A673 (cell line): ENCODE measurements at regions not wholly inside any gene's neighbourhood (a gene's known extent, or its start where the extent isn't known, plus 50 kb on each side); places are given as distances from the start of the nearest gene placed in this dataset.

ENCODE experiments used
- BruUV-seq: library from RNA; stranded (reverse); fragments of 400-500 nt; replicated peaks from 2 replicates; lab custom pipeline; 2021; lab: Mats Ljungman, UMichigan
- CTCF ChIA-PET: fragments of 300-600 bp; sonication (Branson Sonifier 250); formaldehyde crosslinking; loops from one replicate; lab custom pipeline; 2022; ENCODE audit warnings: antibody characterized with exemption; lab: Charles Lee
- POLR2A ChIA-PET: fragments of 300-600 bp; sonication (Branson Sonifier 250); formaldehyde crosslinking; loops from one replicate; lab custom pipeline; 2022; ENCODE audit warnings: antibody characterized with exemption; ENCODE audit not compliant: low non-redundant PET; lab: Charles Lee
- DNase-seq: peaks from one replicate; pipeline ENCODE4 v3.0.0-alpha.2; 2015; ENCODE audit warnings: low spot score
- H3K27ac ChIP-seq: fragments of 200-600 bp; sonication (generic); 2 replicates; pipeline ENCODE4 v1.5.1; 2016; ENCODE audit warnings: mixed run types, low read depth, mild to moderate bottlenecking, mixed read lengths, antibody characterized with exemption, low read length; ENCODE audit not compliant: poor library complexity, severe bottlenecking
- H3K27me3 ChIP-seq: fragments of 200-600 bp; sonication (generic); replicated peaks from 2 replicates; pipeline ENCODE4 v1.6.1; 2017; ENCODE audit warnings: mixed run types, low read depth, mild to moderate bottlenecking, mixed read lengths, antibody characterized with exemption, low read length; ENCODE audit not compliant: insufficient read depth, poor library complexity
- H3K36me3 ChIP-seq: fragments of 200-600 bp; sonication (generic); 2 replicates; pipeline ENCODE4 v1.6.1; 2016; ENCODE audit warnings: mixed run types, mild to moderate bottlenecking, mixed read lengths, antibody characterized with exemption, low read length; ENCODE audit not compliant: insufficient read depth, poor library complexity, severe bottlenecking
- H3K4me1 ChIP-seq: fragments of 200-600 bp; sonication (generic); 2 replicates; pipeline ENCODE4 v1.6.1; 2017; ENCODE audit warnings: mixed run types, mild to moderate bottlenecking, mixed read lengths, antibody characterized with exemption, low read length; ENCODE audit not compliant: insufficient read depth, poor library complexity, severe bottlenecking
- H3K4me3 ChIP-seq: fragments of 200-600 bp; sonication (generic); 2 replicates; pipeline ENCODE4 v1.5.1; 2016; ENCODE audit warnings: low read depth, mixed run types, mild to moderate bottlenecking, mixed read lengths, low read length; ENCODE audit not compliant: poor library complexity, severe bottlenecking
- H3K9me3 ChIP-seq: fragments of 200-600 bp; sonication (generic); 2 replicates; pipeline ENCODE4 v1.6.1; 2016; ENCODE audit warnings: mixed run types, low read depth, mild to moderate bottlenecking, mixed read lengths, antibody characterized with exemption, low read length; ENCODE audit not compliant: poor library complexity, severe bottlenecking
- CTCF ChIP-seq: fragments of 300-800, 200-600 bp; sonication (generic); conservative IDR thresholded peaks from 2 replicates; pipeline ENCODE4 v1.5.1; 2017; ENCODE audit warnings: low read depth, mild to moderate bottlenecking, antibody characterized with exemption, low read length, moderate library complexity, mixed read lengths
- EZH2 ChIP-seq: fragments of 200-600 bp; sonication (generic); IDR thresholded peaks from 2 replicates; pipeline ENCODE4 v1.6.1; 2017; ENCODE audit warnings: borderline replicate concordance, low read depth, mild to moderate bottlenecking, mixed read lengths, antibody characterized with exemption, low read length; ENCODE audit not compliant: poor library complexity, severe bottlenecking
- intact Hi-C: fragments of 100-400 bp; cut with micrococcal nuclease; formaldehyde crosslinking; loops from one replicate; pipeline ENCODE4 v1.10.0; 2022; ENCODE audit not compliant: unreplicated experiment

- Histone ChIP-seq H3K9me3 (no peaks in the 10 kb centered on the region), H3K36me3 (no peaks in the 10 kb centered on the region), H3K4me3 (no peak overlapping the region), H3K27me3 (no peaks in the 10 kb centered on the region), H3K27ac (no peak overlapping the region), H3K4me1 (no peaks in the 10 kb centered on the region)
- CTCF ChIA-PET, result no interaction called here
- TF ChIP-seq EZH2 (no peak), CTCF (no peak)
- DNase-seq, result no peak
- no TSS peak for BruUV-seq
- POLR2A ChIA-PET, result no interaction called here
- intact Hi-C loops, result no loop called here
These were observed 150.3 kb upstream of the FGF10 start for GRCh38 chr5:44539602-44539919.

- Histone ChIP-seq H3K27ac (no peak overlapping the region), H3K9me3 (no peaks in the 10 kb centered on the region), H3K36me3 (no peaks in the 10 kb centered on the region), H3K4me3 (no peak overlapping the region), H3K4me1 (no peaks in the 10 kb centered on the region), H3K27me3 (no peaks in the 10 kb centered on the region)
- ChIA-PET POLR2A (no interaction called here), CTCF (no interaction called here)
- BruUV-seq, result no TSS peak
- intact Hi-C loops, result no loop called here
- no peak for DNase-seq
- TF ChIP-seq EZH2 (no peak), CTCF (no peak)
These were observed 149.8 kb upstream of the FGF10 start for GRCh38 chr5:44538797-44539601.

GRCh38 chr5:44536650-44537260 is 147.5 kb upstream of the FGF10 start:
- H3K36me3 ChIP-seq, result no peaks in the 10 kb centered on the region
- no TSS peak for BruUV-seq
- CTCF ChIA-PET, result no interaction called here
- no peaks in the 10 kb centered on the region for H3K27me3 ChIP-seq
- no peaks in the 10 kb centered on the region for H3K9me3 ChIP-seq
- TF ChIP-seq EZH2, result no peak
- TF ChIP-seq CTCF, result peak; percentile 77
- intact Hi-C loops, result loop anchor here (1.0 kb wide), 1 partner anchor 238 kb away; no protein-coding TSS in a partner anchor
- DNase-seq, result peak; percentile 45
- no peak overlapping the region for H3K4me3 ChIP-seq
- H3K4me1 ChIP-seq, result no peaks in the 10 kb centered on the region
- POLR2A ChIA-PET, result interaction anchor here (0.6 kb wide), 1 partner anchor 69 kb away, joined by 4 read pairs; no protein-coding TSS in a partner anchor
- H3K27ac ChIP-seq, result no peak overlapping the region
